ENCODE measurements at regions not wholly inside any gene's neighbourhood (a gene's known extent, or its start where the extent isn't known, plus 50 kb on each side); places are given as distances from the start of the nearest gene placed in this dataset.
"Not testable (repeated sequence)": the region's sequence is repeated elsewhere in the genome, so short reads cannot be mapped to it uniquely, and the experiment has no call there.

GRCh38 chr1:120304341-120304740 lies 110.5 kb upstream of the NBPF8 start:
- WGBS (ENCODE audit: extremely low coverage, insufficient coverage, low lambda C conversion rate): no CpG with 5 or more reads among the region's 2 CpGs
- H4K5ac ChIP-seq (ENCODE audit: low read length); H3K79me2 ChIP-seq (ENCODE audit: control insufficient read depth, insufficient read depth, low read length): not testable (repeated sequence)

DNA sequence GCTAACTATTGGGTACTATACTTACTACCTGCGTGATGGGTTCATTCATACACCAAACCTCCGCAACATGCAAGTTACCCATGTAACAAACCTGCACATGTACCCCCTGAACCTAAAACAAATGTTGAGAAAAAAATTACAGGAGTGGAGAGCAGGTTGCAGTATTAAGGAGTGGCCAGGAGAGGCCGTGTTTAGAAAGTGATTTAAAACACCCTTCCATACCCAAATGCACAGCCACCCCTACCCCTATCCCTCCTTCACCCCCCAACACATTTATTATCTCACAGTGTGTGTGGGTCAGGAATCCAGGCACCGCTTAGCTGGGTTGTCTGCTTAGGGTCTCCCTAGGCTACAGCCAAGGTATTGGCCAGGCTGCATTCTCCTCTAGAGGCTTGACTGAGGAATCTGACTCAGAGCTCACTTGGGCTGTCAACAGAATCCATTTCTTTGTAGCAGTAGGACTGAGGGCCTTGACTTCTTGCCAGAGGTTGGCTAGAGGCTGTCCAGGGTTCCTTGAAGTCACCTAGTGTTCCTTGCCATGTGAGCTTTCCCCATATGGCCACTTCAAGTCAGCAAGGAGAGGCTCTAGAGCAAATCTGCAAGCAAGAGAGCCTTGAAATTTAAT lies 115.3 kb upstream of the NBPF8 start:
- H3K79me2 ChIP-seq (ENCODE audit: control insufficient read depth, insufficient read depth, low read length); H2BK120ac ChIP-seq (ENCODE audit: low read depth, low read length); H3K9ac ChIP-seq (ENCODE audit: low read length); H3K18ac ChIP-seq (ENCODE audit: low read length); H3K36me3 ChIP-seq (ENCODE audit: control insufficient read depth, insufficient read depth, low read length); H4K8ac ChIP-seq (ENCODE audit: low read depth, low read length); H3K56ac ChIP-seq (ENCODE audit: low read length); H3K4ac ChIP-seq (ENCODE audit: low read depth, low read length); H4K5ac ChIP-seq (ENCODE audit: low read length); H2BK5ac ChIP-seq (ENCODE audit: low read length); H3K79me1 ChIP-seq (ENCODE audit: low read length); H3K4me1 ChIP-seq (ENCODE audit: control insufficient read depth, low read depth, low read length); H3K27me3 ChIP-seq (ENCODE audit: insufficient read depth, low read length, poor library complexity); H3K27ac ChIP-seq (ENCODE audit: low read depth, low read length); H3K4me3 ChIP-seq (ENCODE audit: low read length); H2BK15ac ChIP-seq (replicated peaks; ENCODE audit: low read depth); H2AK5ac ChIP-seq (ENCODE audit: low read length); DNase-seq; H3K23ac ChIP-seq (ENCODE audit: low read length); H3K4me2 ChIP-seq (ENCODE audit: low read length): not testable (repeated sequence)
- no CpG with 5 or more reads among the region's 4 CpGs for WGBS (ENCODE audit: extremely low coverage, insufficient coverage, low lambda C conversion rate)

More at GRCh38 chr1:120304341-120304740, 110.5 kb upstream of the NBPF8 start:
- not testable (repeated sequence) for H2BK15ac ChIP-seq (replicated peaks; ENCODE audit: low read depth); H3K36me3 ChIP-seq (ENCODE audit: control insufficient read depth, insufficient read depth, low read length); H2AK5ac ChIP-seq (ENCODE audit: low read length); H3K9ac ChIP-seq (ENCODE audit: low read length); DNase-seq; H3K23ac ChIP-seq (ENCODE audit: low read length); H3K27ac ChIP-seq (ENCODE audit: low read depth, low read length); H3K4ac ChIP-seq (ENCODE audit: low read depth, low read length); H3K27me3 ChIP-seq (ENCODE audit: insufficient read depth, low read length, poor library complexity); H3K56ac ChIP-seq (ENCODE audit: low read length); H2BK120ac ChIP-seq (ENCODE audit: low read depth, low read length); H3K4me1 ChIP-seq (ENCODE audit: control insufficient read depth, low read depth, low read length); H4K8ac ChIP-seq (ENCODE audit: low read depth, low read length); H3K79me1 ChIP-seq (ENCODE audit: low read length); H3K4me2 ChIP-seq (ENCODE audit: low read length); H2BK5ac ChIP-seq (ENCODE audit: low read length); H3K18ac ChIP-seq (ENCODE audit: low read length); H3K4me3 ChIP-seq (ENCODE audit: low read length)

- H3K56ac ChIP-seq (ENCODE audit: low read length); H4K8ac ChIP-seq (ENCODE audit: low read depth, low read length); H2BK120ac ChIP-seq (ENCODE audit: low read depth, low read length); H3K9ac ChIP-seq (ENCODE audit: low read length); H4K5ac ChIP-seq (ENCODE audit: low read length); H2BK15ac ChIP-seq (replicated peaks; ENCODE audit: low read depth); H3K27ac ChIP-seq (ENCODE audit: low read depth, low read length); H3K4me2 ChIP-seq (ENCODE audit: low read length); H2BK5ac ChIP-seq (ENCODE audit: low read length); H3K23ac ChIP-seq (ENCODE audit: low read length); H2AK5ac ChIP-seq (ENCODE audit: low read length); H3K36me3 ChIP-seq (ENCODE audit: control insufficient read depth, insufficient read depth, low read length); DNase-seq; H3K4ac ChIP-seq (ENCODE audit: low read depth, low read length); H3K4me3 ChIP-seq (ENCODE audit: low read length); H3K79me2 ChIP-seq (ENCODE audit: control insufficient read depth, insufficient read depth, low read length); H3K27me3 ChIP-seq (ENCODE audit: insufficient read depth, low read length, poor library complexity); H3K4me1 ChIP-seq (ENCODE audit: control insufficient read depth, low read depth, low read length); H3K18ac ChIP-seq (ENCODE audit: low read length); H3K79me1 ChIP-seq (ENCODE audit: low read length): not testable (repeated sequence)
- no CpG with 5 or more reads among the region's 3 CpGs for WGBS (ENCODE audit: extremely low coverage, insufficient coverage, low lambda C conversion rate)
Measured at GRCh38 chr1:120298487-120298886, 116.3 kb upstream of the NBPF8 start.

- H4K8ac ChIP-seq (ENCODE audit: low read depth, low read length); H3K9ac ChIP-seq (ENCODE audit: low read length); H3K18ac ChIP-seq (ENCODE audit: low read length); H3K27me3 ChIP-seq (ENCODE audit: insufficient read depth, low read length, poor library complexity); H2BK5ac ChIP-seq (ENCODE audit: low read length); H3K23ac ChIP-seq (ENCODE audit: low read length); H2AK5ac ChIP-seq (ENCODE audit: low read length); H4K5ac ChIP-seq (ENCODE audit: low read length); H3K4me3 ChIP-seq (ENCODE audit: low read length); H2BK15ac ChIP-seq (replicated peaks; ENCODE audit: low read depth); H3K79me1 ChIP-seq (ENCODE audit: low read length); H3K4me1 ChIP-seq (ENCODE audit: control insufficient read depth, low read depth, low read length); H2BK120ac ChIP-seq (ENCODE audit: low read depth, low read length); DNase-seq; H3K4me2 ChIP-seq (ENCODE audit: low read length); H3K56ac ChIP-seq (ENCODE audit: low read length); H3K4ac ChIP-seq (ENCODE audit: low read depth, low read length); H3K36me3 ChIP-seq (ENCODE audit: control insufficient read depth, insufficient read depth, low read length); H3K27ac ChIP-seq (ENCODE audit: low read depth, low read length); H3K79me2 ChIP-seq (ENCODE audit: control insufficient read depth, insufficient read depth, low read length): not testable (repeated sequence)
- WGBS (ENCODE audit: extremely low coverage, insufficient coverage, low lambda C conversion rate): no CpG with 5 or more reads among the region's 3 CpGs
Measured at GRCh38 chr1:120297345-120297953, 117.4 kb upstream of the NBPF8 start.

- H3K4ac ChIP-seq (ENCODE audit: low read depth, low read length); H3K27ac ChIP-seq (ENCODE audit: low read depth, low read length); DNase-seq; H4K5ac ChIP-seq (ENCODE audit: low read length); H3K18ac ChIP-seq (ENCODE audit: low read length); H2BK15ac ChIP-seq (replicated peaks; ENCODE audit: low read depth); H2BK120ac ChIP-seq (ENCODE audit: low read depth, low read length); H3K4me3 ChIP-seq (ENCODE audit: low read length); H3K79me2 ChIP-seq (ENCODE audit: control insufficient read depth, insufficient read depth, low read length); H4K8ac ChIP-seq (ENCODE audit: low read depth, low read length); H2BK5ac ChIP-seq (ENCODE audit: low read length); H2AK5ac ChIP-seq (ENCODE audit: low read length); H3K4me1 ChIP-seq (ENCODE audit: control insufficient read depth, low read depth, low read length); H3K4me2 ChIP-seq (ENCODE audit: low read length); H3K56ac ChIP-seq (ENCODE audit: low read length); H3K79me1 ChIP-seq (ENCODE audit: low read length); H3K27me3 ChIP-seq (ENCODE audit: insufficient read depth, low read length, poor library complexity); H3K36me3 ChIP-seq (ENCODE audit: control insufficient read depth, insufficient read depth, low read length); H3K9ac ChIP-seq (ENCODE audit: low read length); H3K23ac ChIP-seq (ENCODE audit: low read length): not testable (repeated sequence)
- no CpG with 5 or more reads among the region's 3 CpGs for WGBS (ENCODE audit: extremely low coverage, insufficient coverage, low lambda C conversion rate)
Measured at GRCh38 chr1:120290105-120290504, 113.8 kb upstream of the SEC22B start.

- WGBS (ENCODE audit: extremely low coverage, insufficient coverage, low lambda C conversion rate): no CpG with 5 or more reads among the region's 3 CpGs
- not testable (repeated sequence) for H2AK5ac ChIP-seq (ENCODE audit: low read length); DNase-seq
Measured at GRCh38 chr1:120289601-120290074, 113.3 kb upstream of the SEC22B start.

More at GRCh38 chr1:120289601-120290074, 113.3 kb upstream of the SEC22B start:
- not testable (repeated sequence) for H3K9ac ChIP-seq (ENCODE audit: low read length); H3K18ac ChIP-seq (ENCODE audit: low read length); H3K4me3 ChIP-seq (ENCODE audit: low read length); H2BK5ac ChIP-seq (ENCODE audit: low read length); H4K5ac ChIP-seq (ENCODE audit: low read length); H3K4ac ChIP-seq (ENCODE audit: low read depth, low read length); H2BK120ac ChIP-seq (ENCODE audit: low read depth, low read length); H3K79me2 ChIP-seq (ENCODE audit: control insufficient read depth, insufficient read depth, low read length); H3K4me2 ChIP-seq (ENCODE audit: low read length); H3K4me1 ChIP-seq (ENCODE audit: control insufficient read depth, low read depth, low read length); H3K27me3 ChIP-seq (ENCODE audit: insufficient read depth, low read length, poor library complexity); H3K79me1 ChIP-seq (ENCODE audit: low read length); H4K8ac ChIP-seq (ENCODE audit: low read depth, low read length); H3K27ac ChIP-seq (ENCODE audit: low read depth, low read length); H3K56ac ChIP-seq (ENCODE audit: low read length); H2BK15ac ChIP-seq (replicated peaks; ENCODE audit: low read depth); H3K36me3 ChIP-seq (ENCODE audit: control insufficient read depth, insufficient read depth, low read length); H3K23ac ChIP-seq (ENCODE audit: low read length)
